ENCODE measurements at regions not wholly inside any gene's neighbourhood (a gene's known extent, or its start where the extent isn't known, plus 50 kb on each side); places are given as distances from the start of the nearest gene placed in this dataset.

DNA sequence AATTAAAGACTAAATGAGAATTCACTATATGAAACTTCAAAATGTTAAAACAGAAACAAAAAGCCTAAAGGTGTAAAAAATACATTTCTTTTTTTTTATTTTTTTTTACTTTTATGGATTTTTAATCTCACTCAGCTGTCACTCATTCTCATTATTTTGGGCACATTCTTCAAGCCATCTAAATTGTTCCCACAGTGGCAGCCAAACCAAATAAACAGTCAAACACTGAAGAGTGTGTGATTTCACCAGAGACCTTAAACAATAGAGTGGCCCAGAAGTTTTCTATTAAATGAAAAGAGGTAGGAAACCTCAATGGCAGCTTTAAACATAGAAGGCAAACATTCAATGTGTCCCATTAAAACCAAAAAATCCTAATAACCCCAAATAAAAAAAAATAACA lies 616.1 kb downstream of the OTOL1 start:
- no TSS peak for BruUV-seq (replicated peaks)
- Histone ChIP-seq H3K9me2 (ENCODE audit: insufficient read depth) (no peaks in the 10 kb centered on the region), H3K79me2 (ENCODE audit: insufficient read depth, low read length) (no peaks in the 10 kb centered on the region), H3K36me3 (ENCODE audit: control insufficient read depth in 1 of 2, insufficient read depth in 2 of 2, low read length in 2 of 2) (no peaks in the 10 kb centered on the region), H4K20me1 (ENCODE audit: insufficient read depth) (no peaks in the 10 kb centered on the region), H3K27me3 (ENCODE audit: insufficient read depth, low read length) (no peaks in the 10 kb centered on the region), H3K27ac (ENCODE audit: low read depth, low read length) (no peak overlapping the region), H3K9me3 (ENCODE audit: control insufficient read depth in 1 of 2, insufficient read depth in 1 of 2, low read depth in 1 of 2, low read length in 2 of 2) (no peaks in the 10 kb centered on the region), H2AFZ (ENCODE audit: low read depth, low read length, poor library complexity, severe bottlenecking) (no peak overlapping the region), H3K4me1 (ENCODE audit: control insufficient read depth in 1 of 2, insufficient read depth in 2 of 2, low read length in 2 of 2) (no peaks in the 10 kb centered on the region), H3K4me2 (ENCODE audit: low read length) (no peak overlapping the region), H3K4me3 (replicated peaks in 1 of 2; ENCODE audit: low read depth in 1 of 2, low read length in 2 of 2) (no peak overlapping the region), H3K9ac (ENCODE audit: low read length) (no peak overlapping the region)
- RAD21 ChIA-PET (ENCODE audit: low non-redundant PET in 1 of 2, low total read pairs in 2 of 2, uncharacterized antibody in 2 of 2, unreplicated experiment in 2 of 2), result no interaction called here
- POLR2A ChIA-PET, result no interaction called here
- TF ChIP-seq JUND (IDR thresholded peaks at IDR 0.05) (no peak), MAX (IDR thresholded peaks at IDR 0.05) (no peak), RAD21 (IDR thresholded peaks at IDR 0.05; ENCODE audit: low read depth) (no peak), ZBTB33 (IDR thresholded peaks at IDR 0.05; ENCODE audit: extremely low read depth, insufficient replicate concordance, low read length) (no peak), YY1 (IDR thresholded peaks at IDR 0.05; ENCODE audit: extremely low read depth, insufficient replicate concordance, low read depth, low read length) (no peak), CEBPB (IDR thresholded peaks at IDR 0.05; ENCODE audit: low read depth) (no peak), EZH2phosphoT487 (IDR thresholded peaks at IDR 0.05; ENCODE audit: borderline replicate concordance) (no peak), ZNF274 (IDR thresholded peaks at IDR 0.05; ENCODE audit: low read depth, low read length) (no peak), EZH2 (IDR thresholded peaks at IDR 0.05) (no peak), TCF7L2 (IDR thresholded peaks at IDR 0.05; ENCODE audit: borderline replicate concordance, extremely low read depth, insufficient read depth, insufficient read length) (no peak), SRF (IDR thresholded peaks at IDR 0.05; ENCODE audit: low read depth) (no peak), ELF1 (IDR thresholded peaks at IDR 0.05; ENCODE audit: borderline replicate concordance, low read depth) (no peak), POLR2A (IDR thresholded peaks at IDR 0.05; ENCODE audit: borderline replicate concordance, extremely low read depth, insufficient read depth, insufficient read length) (no peak), CTCF (IDR thresholded peaks at IDR 0.05 in 2 of 3, conservative IDR thresholded peaks at IDR 0.05 in 1 of 3; ENCODE audit: borderline replicate concordance in 1 of 3, insufficient read depth in 1 of 3, low read depth in 2 of 3, low read length in 2 of 3) (no peak), EGR1 (IDR thresholded peaks at IDR 0.05; ENCODE audit: low read depth) (no peak)
- TF ChIP-seq, protein P1, sequence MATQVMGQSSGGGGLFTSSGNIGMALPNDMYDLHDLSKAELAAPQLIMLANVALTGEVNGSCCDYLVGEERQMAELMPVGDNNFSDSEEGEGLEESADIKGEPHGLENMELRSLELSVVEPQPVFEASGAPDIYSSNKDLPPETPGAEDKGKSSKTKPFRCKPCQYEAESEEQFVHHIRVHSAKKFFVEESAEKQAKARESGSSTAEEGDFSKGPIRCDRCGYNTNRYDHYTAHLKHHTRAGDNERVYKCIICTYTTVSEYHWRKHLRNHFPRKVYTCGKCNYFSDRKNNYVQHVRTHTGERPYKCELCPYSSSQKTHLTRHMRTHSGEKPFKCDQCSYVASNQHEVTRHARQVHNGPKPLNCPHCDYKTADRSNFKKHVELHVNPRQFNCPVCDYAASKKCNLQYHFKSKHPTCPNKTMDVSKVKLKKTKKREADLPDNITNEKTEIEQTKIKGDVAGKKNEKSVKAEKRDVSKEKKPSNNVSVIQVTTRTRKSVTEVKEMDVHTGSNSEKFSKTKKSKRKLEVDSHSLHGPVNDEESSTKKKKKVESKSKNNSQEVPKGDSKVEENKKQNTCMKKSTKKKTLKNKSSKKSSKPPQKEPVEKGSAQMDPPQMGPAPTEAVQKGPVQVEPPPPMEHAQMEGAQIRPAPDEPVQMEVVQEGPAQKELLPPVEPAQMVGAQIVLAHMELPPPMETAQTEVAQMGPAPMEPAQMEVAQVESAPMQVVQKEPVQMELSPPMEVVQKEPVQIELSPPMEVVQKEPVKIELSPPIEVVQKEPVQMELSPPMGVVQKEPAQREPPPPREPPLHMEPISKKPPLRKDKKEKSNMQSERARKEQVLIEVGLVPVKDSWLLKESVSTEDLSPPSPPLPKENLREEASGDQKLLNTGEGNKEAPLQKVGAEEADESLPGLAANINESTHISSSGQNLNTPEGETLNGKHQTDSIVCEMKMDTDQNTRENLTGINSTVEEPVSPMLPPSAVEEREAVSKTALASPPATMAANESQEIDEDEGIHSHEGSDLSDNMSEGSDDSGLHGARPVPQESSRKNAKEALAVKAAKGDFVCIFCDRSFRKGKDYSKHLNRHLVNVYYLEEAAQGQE (IDR thresholded peaks at IDR 0.05; ENCODE audit: low read depth), result no peak
- ATAC-seq (no peak), DNase-seq (ENCODE audit: low read depth, low spot score) (no peak)
- intact Hi-C loops (cut with micrococcal nuclease), result no loop called here
- CTCF ChIA-PET, result no interaction called here

All from HCT116 (cell line).